ENCODE measurements at regions not wholly inside any gene's neighbourhood (a gene's known extent, or its start where the extent isn't known, plus 50 kb on each side); places are given as distances from the start of the nearest gene placed in this dataset.

GRCh38 chr14:40796168-40796567 lies 810.5 kb upstream of the LRFN5 start (continued):
- no peak for TF ChIP-seq ZNF142 (CRISPR knock-in tag; IDR thresholded peaks at IDR 0.05)

GRCh38 chr14:40784860-40785259 lies 821.8 kb upstream of the LRFN5 start:
- intact Hi-C loops (cut with micrococcal nuclease; ENCODE audit: unreplicated experiment) (no loop called here), in situ Hi-C loops (cut with HindIII; ENCODE audit: extremely low pct_ligation_motif_present, low pct_unique_long_range_greater_than_20kb) (no loop called here)
- FAIRE-seq (no peak), DNase-seq (ENCODE audit: low spot score) (no peak), ATAC-seq (no peak)
- H3K36me3 ChIP-seq (replicated peaks in 1 of 2; ENCODE audit: control insufficient read depth in 1 of 2, insufficient read depth in 2 of 2, low read length in 2 of 2), result no peaks in the 10 kb centered on the region
- H3K9me3 ChIP-seq (ENCODE audit: low read length), result peaks cover 95% of the 10 kb centered on the region
- TF ChIP-seq USF2 (IDR thresholded peaks at IDR 0.05; ENCODE audit: low read depth, low read length) (no peak), USF2 (CRISPR knock-in tag; IDR thresholded peaks at IDR 0.05; ENCODE audit: borderline replicate concordance) (no peak), ZNF639 (CRISPR knock-in tag; conservative IDR thresholded peaks at IDR 0.05) (no peak), ATF7 (IDR thresholded peaks at IDR 0.05) (peak; percentile 83), ATF7 (CRISPR knock-in tag; IDR thresholded peaks at IDR 0.05) (no peak), CEBPB (IDR thresholded peaks at IDR 0.05; ENCODE audit: borderline replicate concordance, low read depth, low read length) (peak; percentile 63), ZZZ3 (CRISPR knock-in tag; IDR thresholded peaks at IDR 0.05; ENCODE audit: borderline replicate concordance) (no peak), CREB1 (IDR thresholded peaks at IDR 0.05) (peak; percentile 88), CREB1 (CRISPR knock-in tag; IDR thresholded peaks at IDR 0.05) (no peak)
- no peak overlapping the region for H3K4me2 ChIP-seq (ENCODE audit: low read depth, low read length)
- WGBS (ENCODE audit: low lambda C conversion rate), result 34% methylated on average over 9 of the region's 9 CpGs
- no peaks in the 10 kb centered on the region for H4K20me1 ChIP-seq (ENCODE audit: insufficient read depth, low read length)
- H3K79me2 ChIP-seq (ENCODE audit: insufficient read depth, low read length), result no peaks in the 10 kb centered on the region
- H2AFZ ChIP-seq (ENCODE audit: low read length), result no peak overlapping the region
- POLR2A ChIA-PET, result no interaction called here
- H3K27ac ChIP-seq (ENCODE audit: extremely low read length, insufficient read depth, low read length), result no peak overlapping the region
- CTCF ChIA-PET (ENCODE audit: low intra/inter-chr PET ratio, low total read pairs), result no interaction called here
- H3K4me1 ChIP-seq (ENCODE audit: insufficient read depth, low read length), result no peaks in the 10 kb centered on the region
- H3K4me3 ChIP-seq (replicated peaks in 1 of 3; ENCODE audit: insufficient read depth in 1 of 3, low read depth in 2 of 3, low read length in 3 of 3), result no peak overlapping the region
- no TSS peak for BruUV-seq (replicated peaks)
- H3K27me3 ChIP-seq (ENCODE audit: control insufficient read depth in 1 of 2, insufficient read depth in 2 of 2, low read length in 2 of 2), result no peaks in the 10 kb centered on the region
- no peak overlapping the region for H3K9ac ChIP-seq (ENCODE audit: insufficient read depth, low read depth, low read length)

Measured in HepG2 (cell line).